H1 (cell line): ENCODE measurements at regions not wholly inside any gene's neighbourhood (a gene's known extent, or its start where the extent isn't known, plus 50 kb on each side); places are given as distances from the start of the nearest gene placed in this dataset.

Source experiments
- CHD7 ChIP-seq: fragments of 300-600 bp; sonication (generic); IDR thresholded peaks from 2 replicates; pipeline ENCODE4 v1.7.1; 2012; ENCODE audit warnings: low read length, moderate library complexity, mild to moderate bottlenecking, inconsistent platforms; ENCODE audit not compliant: insufficient replicate concordance
- HDAC2 ChIP-seq, 2 experiments: fragments of 300-600 bp in 1 of 2; sonication (generic) in 1 of 2; IDR thresholded peaks; 2 replicates each; pipeline ENCODE4 v1.6.1; 2011 to 2012; ENCODE audit warnings: low read depth in 2 of 2, low read length in 2 of 2, mild to moderate bottlenecking in 2 of 2, moderate library complexity in 2 of 2, borderline replicate concordance in 1 of 2, inconsistent platforms in 1 of 2

GRCh38 chr3:167918686-167919085, 177.0 kb downstream of the GOLIM4 start (continued):
- no peak for TF ChIP-seq HDAC2 (IDR thresholded peaks at IDR 0.05; ENCODE audit: borderline replicate concordance in 1 of 2, low read depth in 2 of 2, low read length in 2 of 2)
- no peak for TF ChIP-seq CHD7
